GM18499 (cell line): ENCODE measurements at regions not wholly inside any gene's neighbourhood (a gene's known extent, or its start where the extent isn't known, plus 50 kb on each side); places are given as distances from the start of the nearest gene placed in this dataset.
"Not testable (repeated sequence)": the region's sequence is repeated elsewhere in the genome, so short reads cannot be mapped to it uniquely, and the experiment has no call there.

Experiments used
- ATAC-seq: cut with Tn5 transposase; IDR thresholded peaks from one replicate; pipeline ENCODE4 v1.9.1; 2021; ENCODE audit warnings: moderate number of reproducible peaks; ENCODE audit not compliant: insufficient read depth, unreplicated experiment

DNA sequence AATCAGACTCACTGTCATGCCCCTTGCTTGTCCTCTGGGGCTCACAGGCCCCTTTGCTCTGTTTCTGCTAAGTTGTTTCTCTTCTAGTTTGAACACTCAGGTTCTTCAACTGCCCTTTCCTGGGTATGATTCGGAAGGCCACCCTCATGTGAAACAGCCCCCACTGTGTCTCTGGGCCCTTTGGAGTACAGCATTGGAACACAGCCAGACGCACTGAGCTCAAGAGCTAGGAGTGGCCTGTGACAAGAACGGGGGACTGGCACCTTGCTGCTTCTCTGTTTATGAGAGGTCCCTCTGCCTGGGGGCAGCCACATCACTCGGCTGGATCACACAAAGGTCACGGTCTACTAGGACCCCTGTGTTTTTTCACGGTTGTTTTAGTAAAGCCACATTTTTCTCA, 114.4 kb upstream of the ZC3H12A start:
- no peak for ATAC-seq

DNA sequence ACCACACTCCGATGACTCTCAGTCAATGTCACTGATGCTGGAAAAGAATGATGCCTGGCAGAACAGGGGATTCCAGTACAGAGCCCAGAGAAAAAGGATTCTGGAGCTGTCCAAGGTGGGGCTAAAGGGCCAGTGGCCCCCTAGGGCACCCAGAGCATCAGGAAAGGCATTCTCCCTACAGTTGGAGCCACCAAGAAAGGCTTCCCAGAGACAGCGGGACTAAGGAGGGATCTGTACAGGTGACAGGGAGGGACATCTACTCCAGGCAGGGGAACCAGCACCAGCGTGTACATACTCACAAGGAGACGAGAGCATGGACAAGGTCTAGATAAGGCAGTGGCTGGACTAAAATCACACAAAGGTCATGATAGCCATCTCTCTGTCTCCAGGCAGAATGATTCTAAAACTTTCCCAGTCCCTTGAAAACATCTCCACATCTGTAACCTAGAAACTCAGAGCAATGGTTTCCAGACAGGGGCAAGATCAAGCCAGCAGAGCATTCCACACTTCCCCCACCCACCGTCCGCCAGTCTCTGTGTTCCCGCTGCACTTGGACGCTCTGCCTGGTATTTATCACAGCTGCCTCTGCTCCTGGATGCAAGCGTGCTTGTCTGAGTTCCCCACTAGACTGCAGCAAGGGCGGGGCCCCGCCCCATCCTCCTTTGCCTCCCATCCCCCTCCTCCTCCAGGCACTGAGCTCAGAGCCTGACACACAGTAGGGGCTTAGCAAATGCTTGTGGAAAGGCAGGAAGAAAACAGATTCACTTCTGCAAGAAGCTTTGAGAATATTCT, 111.6 kb upstream of the ZC3H12A start:
- no peak for ATAC-seq

GRCh38 chr1:37363535-37363934, 110.8 kb upstream of the ZC3H12A start:
- ATAC-seq, result no peak

DNA sequence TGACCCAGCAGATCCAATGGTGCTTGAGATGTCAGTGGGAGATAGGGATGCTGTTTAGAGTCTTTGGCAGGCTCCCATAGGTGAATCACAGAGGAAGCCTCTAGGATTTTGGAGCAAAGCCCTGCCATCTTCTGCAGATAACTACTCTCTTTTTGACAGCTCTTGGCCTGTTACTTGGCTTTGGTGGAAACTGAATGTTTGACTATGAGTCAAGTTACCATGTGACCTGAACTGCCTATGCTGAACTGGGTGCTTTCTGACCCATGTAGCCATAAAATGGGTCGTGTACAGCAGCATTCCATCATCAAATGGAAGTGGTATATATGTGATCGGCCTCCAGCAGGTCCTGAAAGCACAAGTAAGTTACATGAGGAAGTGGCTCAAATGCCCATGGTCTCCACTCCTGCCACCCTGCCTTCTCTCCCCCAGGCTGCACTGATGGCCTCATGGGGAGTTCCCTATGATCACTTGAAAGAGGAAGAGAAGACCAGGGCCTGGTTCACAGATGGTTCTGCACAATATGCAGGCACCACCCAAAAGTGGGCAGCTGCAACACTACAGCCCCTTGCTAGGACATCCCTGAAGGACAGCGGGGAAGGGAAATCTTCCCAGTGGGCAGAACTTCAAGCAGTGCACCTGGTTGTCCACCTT, 105.6 kb upstream of the ZC3H12A start:
- not testable (repeated sequence) for ATAC-seq

GRCh38 chr1:37372302-37372701, 102.1 kb upstream of the ZC3H12A start:
- no peak for ATAC-seq

GRCh38 chr1:37372711-37373110, 101.7 kb upstream of the ZC3H12A start:
- no peak for ATAC-seq

GRCh38 chr1:37373413-37373812, 101.0 kb upstream of the ZC3H12A start:
- no peak for ATAC-seq

DNA sequence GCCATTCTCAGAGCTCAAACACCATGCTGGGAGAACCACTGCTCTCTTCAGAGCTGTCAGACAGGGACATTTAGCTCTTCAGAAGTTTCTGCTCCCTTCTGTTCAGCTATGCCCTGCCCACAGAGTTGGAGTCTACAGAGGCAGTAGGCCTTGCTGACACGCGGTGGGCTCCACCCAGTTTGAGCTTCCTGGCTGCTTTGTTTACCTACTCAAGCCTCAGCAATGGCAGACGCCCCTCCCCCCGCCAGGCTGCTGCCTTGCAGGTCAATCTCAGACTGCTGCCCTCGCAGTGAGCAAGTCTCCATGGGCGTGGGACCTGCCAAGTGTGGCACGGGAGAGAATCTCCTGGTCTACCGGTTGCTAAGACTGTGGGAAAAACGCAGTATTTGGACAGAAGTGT, 93.8 kb upstream of the ZC3H12A start:
- not testable (repeated sequence) for ATAC-seq

- ATAC-seq, result no peak
Observed at GRCh38 chr1:37387854-37388253, 86.5 kb upstream of the ZC3H12A start.

- ATAC-seq, result no peak
Observed at GRCh38 chr1:37389327-37389726, 85.1 kb upstream of the ZC3H12A start.

- no peak for ATAC-seq
Observed at GRCh38 chr1:37391211-37392011, 83.0 kb upstream of the ZC3H12A start.

- ATAC-seq, result no peak
Observed at GRCh38 chr1:37392051-37392450, 82.3 kb upstream of the ZC3H12A start.

DNA sequence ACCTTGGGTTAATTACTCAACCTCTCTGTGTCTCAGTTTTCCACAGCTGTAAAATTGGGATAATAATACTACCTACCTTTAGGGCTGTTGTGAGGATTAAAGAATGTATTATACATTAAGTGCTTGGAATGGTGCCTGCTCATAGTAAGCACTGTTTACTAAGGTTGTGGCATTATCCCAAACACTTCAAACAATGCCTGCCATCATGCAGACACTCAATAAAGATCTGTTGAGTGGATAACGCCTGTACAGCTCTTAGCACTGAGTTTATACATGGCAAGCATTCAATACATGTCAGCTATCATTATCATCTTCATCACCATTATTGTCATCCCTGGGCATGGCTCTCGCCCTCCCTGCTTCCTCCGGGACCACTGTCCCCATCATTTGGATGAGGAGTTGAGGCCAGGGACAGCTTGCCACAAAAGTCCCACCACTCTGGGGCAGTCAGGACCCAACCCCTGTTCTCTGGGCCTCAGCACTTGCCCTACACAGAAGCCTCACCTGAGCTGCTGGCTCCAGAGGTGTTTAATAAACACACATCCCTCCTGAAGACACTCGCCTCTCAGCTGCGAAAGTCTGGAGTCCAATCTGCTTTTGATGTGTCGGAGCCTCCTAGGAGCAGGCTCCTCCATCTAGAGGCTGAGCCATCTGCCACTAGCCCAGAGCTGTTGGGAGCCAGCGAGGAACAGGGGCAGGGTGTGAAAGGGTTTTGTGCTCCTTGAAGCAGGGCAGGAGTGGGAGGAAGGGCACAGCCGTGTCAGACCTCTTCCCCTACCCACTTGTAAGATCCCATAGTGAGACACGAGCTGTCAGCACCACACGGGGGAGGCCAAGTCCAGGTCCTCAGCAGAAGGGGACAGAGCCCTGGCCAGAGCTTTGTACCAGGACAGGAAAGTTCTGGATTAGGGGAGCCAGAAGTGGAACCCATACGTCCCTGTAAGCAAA, 80.9 kb upstream of the ZC3H12A start:
- no peak for ATAC-seq

GRCh38 chr1:37394574-37395464, 79.6 kb upstream of the ZC3H12A start:
- no peak for ATAC-seq

DNA sequence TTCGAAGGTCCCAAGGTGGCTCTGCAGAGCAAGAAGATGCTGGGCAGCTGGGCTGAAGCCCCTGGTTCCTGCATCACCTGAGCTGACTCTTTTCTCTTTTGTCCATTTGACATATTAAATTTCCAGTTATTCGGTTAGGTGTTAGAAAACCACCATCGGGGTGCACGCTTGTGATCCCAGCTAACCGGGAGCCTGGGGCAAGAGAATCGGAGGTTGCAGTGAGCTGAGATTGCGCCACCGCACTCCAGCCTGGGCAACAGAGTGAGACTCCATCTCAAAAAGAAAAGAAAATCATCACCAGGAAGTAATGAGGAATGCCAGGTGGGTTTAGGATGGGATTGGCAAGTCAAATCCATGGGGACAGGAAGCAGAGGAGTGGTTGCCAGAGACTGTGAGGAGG, 76.3 kb upstream of the ZC3H12A start:
- no peak for ATAC-seq

GRCh38 chr1:37399205-37399604, 75.2 kb upstream of the ZC3H12A start:
- no peak for ATAC-seq

GRCh38 chr1:37399830-37400464, 74.4 kb upstream of the ZC3H12A start:
- ATAC-seq, result no peak

GRCh38 chr1:37400466-37401225, 73.7 kb upstream of the ZC3H12A start:
- no peak for ATAC-seq
